Mucosa of rectum (tissue), 2 donors: ENCODE measurements at regions not wholly inside any gene's neighbourhood (a gene's known extent, or its start where the extent isn't known, plus 50 kb on each side); places are given as distances from the start of the nearest gene placed in this dataset.
A peak's percentile ranks its signal among the peaks of the same experiment; 100 is the strongest.
"Not testable (repeated sequence)": the region's sequence is repeated elsewhere in the genome, so short reads cannot be mapped to it uniquely, and the experiment has no call there.

ENCODE experiments used
- H3K27ac ChIP-seq, 2 donors: one replicate each; pipeline ENCODE4 v1.7.0; 2013; ENCODE audit warnings: inconsistent platforms in 2 of 2, low read depth in 2 of 2, low read length in 2 of 2
- H3K27me3 ChIP-seq, 2 donors: one replicate each; pipeline ENCODE4 v1.7.0; 2013; ENCODE audit warnings: low read length in 2 of 2; ENCODE audit not compliant: control insufficient read depth in 2 of 2, insufficient read depth in 2 of 2
- H3K36me3 ChIP-seq, 2 donors: one replicate each; pipeline ENCODE4 v1.7.0; 2013; ENCODE audit warnings: low read length in 2 of 2; ENCODE audit not compliant: control insufficient read depth in 2 of 2, insufficient read depth in 2 of 2
- H3K4me1 ChIP-seq, 2 donors: one replicate each; pipeline ENCODE4 v1.7.0; 2013; ENCODE audit warnings: low read length in 2 of 2, mild to moderate bottlenecking in 1 of 2; ENCODE audit not compliant: control insufficient read depth in 2 of 2, insufficient read depth in 2 of 2
- H3K4me3 ChIP-seq, 2 donors: one replicate each; pipeline ENCODE4 v1.7.0; 2013; ENCODE audit warnings: low read length in 2 of 2
- H3K9ac ChIP-seq, 2 donors: one replicate each; pipeline ENCODE4 v1.7.0; 2013; ENCODE audit warnings: low read length in 2 of 2, low read depth in 1 of 2, mild to moderate bottlenecking in 1 of 2
- H3K9me3 ChIP-seq, 2 donors: one replicate each; pipeline ENCODE4 v1.7.0; 2013; ENCODE audit warnings: low read length in 2 of 2; ENCODE audit not compliant: control insufficient read depth in 2 of 2
- donor health status: healthy.
- donor health status: Normal muscosa, but diverticular disease.

DNA sequence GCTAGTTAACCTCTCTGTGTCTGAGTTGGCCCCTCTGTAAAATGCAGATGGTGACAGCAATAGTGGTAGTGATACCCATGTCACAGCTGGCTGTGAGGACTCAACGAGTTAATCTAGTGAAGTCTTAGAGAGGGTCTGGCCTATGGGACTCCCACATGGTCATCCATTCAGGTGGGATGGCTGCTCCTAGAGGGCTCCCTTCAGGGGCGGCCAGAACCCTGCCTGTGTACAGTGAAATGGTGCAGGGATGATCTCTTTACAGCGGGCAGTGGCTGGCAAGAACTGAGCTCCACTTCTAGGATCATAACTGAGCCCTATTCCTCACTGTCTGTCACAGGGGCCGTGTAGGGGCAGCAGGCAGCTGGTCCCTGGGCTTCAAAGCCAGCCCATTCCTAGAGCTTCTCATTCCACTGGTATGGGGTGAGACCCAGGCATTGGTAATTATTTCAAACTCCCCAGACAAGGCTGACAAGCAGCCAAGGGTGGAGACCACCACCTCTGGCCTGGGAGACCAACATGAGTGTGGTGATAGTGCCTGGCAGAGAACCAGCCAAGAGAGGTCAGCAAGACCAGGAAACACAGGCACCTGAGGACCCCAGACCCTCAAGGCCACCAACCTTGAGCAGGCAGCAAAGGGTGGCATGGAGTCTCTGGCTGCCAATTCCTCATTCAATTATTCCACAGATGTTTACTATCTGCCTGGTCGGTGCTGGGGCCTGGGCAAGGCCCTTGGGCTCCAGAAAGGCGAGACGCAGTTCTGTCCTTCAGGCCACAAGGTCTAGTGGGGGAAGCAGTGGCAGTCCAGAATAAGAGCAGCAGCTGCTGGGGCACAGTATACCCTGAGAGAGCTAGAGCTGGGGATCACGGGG lies 103.4 kb downstream of the MRPL14 start:
- no peak overlapping the region for H3K4me3 ChIP-seq
- no peaks in the 10 kb centered on the region for H3K9me3 ChIP-seq
- no peaks in the 10 kb centered on the region for H3K36me3 ChIP-seq
- no peak overlapping the region for H3K27ac ChIP-seq
- no peak overlapping the region for H3K9ac ChIP-seq
- H3K4me1 ChIP-seq, result peaks cover 3 to 4% of the 10 kb centered on the region in 2 donors
- H3K27me3 ChIP-seq, result peaks cover 0 to 3% of the 10 kb centered on the region in 2 donors

DNA sequence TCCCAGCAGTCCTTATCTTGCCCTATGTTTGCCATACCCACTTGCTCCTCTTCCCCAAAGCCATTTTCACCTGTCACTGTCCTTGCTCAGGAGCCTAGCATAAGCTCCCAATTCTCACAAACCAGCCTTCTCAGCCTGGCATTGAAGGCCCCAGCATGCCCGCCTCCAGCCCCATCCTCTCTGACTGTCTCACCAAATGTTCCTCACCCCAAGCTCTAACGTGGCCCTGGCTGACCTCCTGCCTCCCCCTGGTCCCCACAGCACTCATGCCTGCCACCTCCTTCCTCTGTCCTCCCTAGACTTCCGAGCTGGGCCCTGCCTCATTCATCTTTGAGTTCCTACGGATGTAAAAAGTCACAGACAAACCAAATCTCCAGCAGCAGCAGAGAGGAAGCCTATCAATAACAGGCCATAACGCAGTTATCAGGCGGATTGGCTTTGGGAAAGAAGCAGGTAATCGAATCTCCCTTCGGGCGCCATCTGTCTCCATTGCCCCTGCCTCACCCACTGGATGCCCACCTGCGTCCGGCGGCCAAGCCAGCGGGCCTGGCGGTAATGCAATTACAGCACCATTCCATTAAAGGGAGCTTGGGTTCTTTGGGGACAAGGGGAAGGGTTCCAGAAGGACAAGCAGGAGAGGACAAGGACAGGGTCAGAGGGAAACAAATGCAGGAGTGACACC lies 104.4 kb downstream of the MRPL14 start:
- Histone ChIP-seq H3K4me1 (peaks cover 3 to 4% of the 10 kb centered on the region in 2 donors), H3K9ac (no peak overlapping the region), H3K9me3 (no peaks in the 10 kb centered on the region), H3K4me3 (no peak overlapping the region), H3K36me3 (no peaks in the 10 kb centered on the region), H3K27me3 (peaks cover 0 to 3% of the 10 kb centered on the region in 2 donors), H3K27ac (no peak overlapping the region)

DNA sequence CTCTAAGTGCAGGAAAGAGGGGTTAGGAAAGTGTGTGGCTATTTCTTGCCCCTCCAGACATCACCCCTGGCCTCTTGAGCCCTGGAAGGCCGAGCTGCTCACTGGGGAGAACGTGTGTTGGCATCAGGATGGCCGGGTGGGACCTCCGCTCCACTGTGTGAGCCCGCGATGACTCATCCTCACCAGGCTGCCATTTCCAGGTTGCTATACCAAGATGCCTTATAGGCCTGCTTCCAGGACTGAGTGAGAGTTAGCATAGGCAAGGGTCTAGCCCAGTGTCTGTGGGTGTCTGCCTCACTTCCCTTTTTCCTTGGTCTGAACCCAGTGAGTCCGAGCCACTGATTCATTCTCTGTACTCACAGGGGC lies 105.0 kb downstream of the MRPL14 start:
- H3K27ac ChIP-seq, result peak overlapping the region; percentile 16 to 37
- peaks cover 0 to 3% of the 10 kb centered on the region in 2 donors for H3K27me3 ChIP-seq
- H3K36me3 ChIP-seq, result no peaks in the 10 kb centered on the region
- no peaks in the 10 kb centered on the region for H3K9me3 ChIP-seq
- no peak overlapping the region for H3K4me3 ChIP-seq
- H3K4me1 ChIP-seq, result peaks cover 3 to 4% of the 10 kb centered on the region in 2 donors
- no peak overlapping the region for H3K9ac ChIP-seq

DNA sequence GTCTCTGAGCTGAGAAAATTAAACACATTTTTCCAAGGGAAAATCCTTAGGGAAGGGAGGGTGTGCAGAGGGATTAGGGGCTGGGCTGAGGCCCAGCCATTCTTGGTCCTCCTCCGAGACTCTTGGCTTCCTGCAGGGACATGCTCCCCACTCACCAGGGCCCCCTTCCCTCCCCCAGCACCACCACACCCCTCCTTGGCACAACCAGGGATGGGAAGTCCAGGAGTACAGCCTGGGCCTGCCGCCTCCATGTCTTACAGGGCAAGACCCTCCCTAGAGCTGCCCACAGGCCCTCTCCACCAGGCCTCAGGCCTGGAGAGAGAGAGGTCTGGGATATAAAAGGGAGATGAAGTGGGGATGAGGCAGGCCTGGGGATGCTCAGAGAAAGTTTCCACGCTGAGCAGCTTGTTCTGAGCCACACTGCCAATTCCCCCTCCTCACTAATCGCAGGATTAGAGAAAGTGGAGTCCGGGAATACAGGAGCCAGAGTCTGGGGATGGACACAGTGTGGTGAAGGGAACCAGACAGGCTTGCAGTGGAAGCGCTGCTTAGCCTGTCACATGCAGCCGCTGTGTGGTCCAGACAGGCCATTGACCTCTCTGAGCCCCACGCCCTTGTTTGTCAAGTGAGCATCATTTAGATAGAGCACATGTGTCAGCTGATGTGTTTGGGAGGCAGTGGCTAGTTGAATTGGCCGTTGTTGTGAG lies 105.5 kb downstream of the MRPL14 start:
- H3K9me3 ChIP-seq, result no peaks in the 10 kb centered on the region
- H3K27ac ChIP-seq, result peak overlapping the region; percentile 16 to 37
- H3K4me3 ChIP-seq, result no peak overlapping the region
- no peak overlapping the region for H3K9ac ChIP-seq
- peaks cover 3 to 4% of the 10 kb centered on the region in 2 donors for H3K4me1 ChIP-seq
- H3K27me3 ChIP-seq, result peaks cover 0 to 3% of the 10 kb centered on the region in 2 donors
- no peaks in the 10 kb centered on the region for H3K36me3 ChIP-seq

DNA sequence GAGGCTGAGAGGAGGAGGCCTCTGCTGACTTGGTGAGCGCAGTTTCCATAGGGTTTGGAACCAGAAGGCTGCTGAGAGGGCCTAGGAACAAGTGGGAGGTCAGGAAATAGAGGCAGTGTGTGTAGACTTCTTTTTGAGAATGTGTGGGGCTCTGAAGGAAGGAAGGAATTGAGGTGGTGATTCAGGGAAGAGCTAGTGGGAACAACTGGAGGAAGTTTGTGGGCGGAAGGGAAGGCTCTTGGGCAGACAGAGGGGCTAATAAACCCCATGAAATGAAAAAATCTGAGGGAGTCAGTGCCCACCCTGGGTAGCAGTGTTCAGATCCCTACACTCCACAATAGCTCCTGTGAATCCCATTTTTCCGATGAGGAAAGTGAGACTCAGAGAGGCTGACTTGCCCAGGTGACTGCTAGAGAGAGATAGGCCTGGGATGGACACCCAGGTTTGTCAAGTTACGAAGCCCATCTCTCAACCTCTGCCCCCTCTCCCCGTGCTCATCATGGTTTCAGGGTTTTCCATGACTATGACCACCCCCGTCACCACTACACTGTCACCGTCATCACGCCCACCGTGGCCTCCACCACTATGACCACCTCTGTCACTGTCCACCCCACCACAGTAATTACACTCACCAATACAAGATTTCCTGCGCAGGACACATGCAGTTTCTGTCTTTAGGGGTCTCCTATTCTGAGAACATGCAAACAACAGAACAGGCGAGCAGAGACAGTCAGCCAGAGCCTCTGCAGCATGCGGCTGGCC lies 106.4 kb downstream of the MRPL14 start:
- Histone ChIP-seq H3K9ac (no peak overlapping the region), H3K36me3 (no peaks in the 10 kb centered on the region), H3K4me3 (no peak overlapping the region), H3K27me3 (peaks cover 0 to 3% of the 10 kb centered on the region in 2 donors), H3K27ac (no peak overlapping the region), H3K9me3 (no peaks in the 10 kb centered on the region), H3K4me1 (peaks cover 3 to 4% of the 10 kb centered on the region in 2 donors)

DNA sequence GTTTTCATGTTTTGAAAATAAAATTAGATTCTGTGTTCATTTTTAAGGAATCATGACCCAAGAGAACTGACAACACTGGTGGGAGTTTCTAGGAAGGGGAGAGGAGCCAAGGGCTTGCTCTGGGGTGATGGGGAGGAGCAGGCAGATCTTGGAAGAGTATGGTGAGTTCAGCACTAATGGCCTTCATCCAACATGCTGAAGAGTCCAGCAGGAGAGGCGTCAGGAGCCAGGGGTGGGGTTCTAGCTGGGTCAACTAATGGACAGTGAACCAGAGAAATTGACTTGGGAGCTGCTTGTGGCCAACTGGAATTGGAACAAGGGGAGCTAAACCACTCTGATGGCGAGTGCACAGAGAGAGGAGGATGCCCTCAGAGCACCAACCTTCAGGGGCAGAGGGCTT lies 107.1 kb downstream of the MRPL14 start:
- peaks cover 3 to 4% of the 10 kb centered on the region in 2 donors for H3K4me1 ChIP-seq
- no peaks in the 10 kb centered on the region for H3K36me3 ChIP-seq
- no peak overlapping the region for H3K27ac ChIP-seq
- no peak overlapping the region for H3K9ac ChIP-seq
- peaks cover 0 to under 1% of the 10 kb centered on the region in 2 donors for H3K27me3 ChIP-seq
- no peak overlapping the region for H3K4me3 ChIP-seq
- H3K9me3 ChIP-seq, result no peaks in the 10 kb centered on the region

DNA sequence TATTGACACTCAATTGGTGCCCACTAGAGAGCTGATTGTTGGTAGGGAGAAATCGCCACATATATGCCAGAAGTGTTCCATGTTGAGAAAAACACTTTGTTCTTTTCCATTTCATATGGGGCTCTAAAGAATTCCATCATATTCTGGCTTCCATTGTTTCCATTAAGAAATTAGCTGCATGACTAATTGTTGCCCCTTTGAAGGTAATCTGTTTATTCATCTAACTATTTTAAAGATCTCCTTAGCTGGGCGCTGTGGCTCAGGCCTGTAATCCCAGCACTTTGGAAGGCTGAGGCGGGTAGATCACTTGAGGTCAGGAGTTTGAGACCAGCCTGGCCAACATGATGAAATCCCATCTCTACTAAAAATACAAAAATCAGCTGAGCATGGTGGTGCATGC lies 109.9 kb downstream of the MRPL14 start:
- not testable (repeated sequence) for H3K9me3 ChIP-seq, H3K4me1 ChIP-seq, H3K9ac ChIP-seq, H3K27ac ChIP-seq, H3K4me3 ChIP-seq, H3K36me3 ChIP-seq, H3K27me3 ChIP-seq

DNA sequence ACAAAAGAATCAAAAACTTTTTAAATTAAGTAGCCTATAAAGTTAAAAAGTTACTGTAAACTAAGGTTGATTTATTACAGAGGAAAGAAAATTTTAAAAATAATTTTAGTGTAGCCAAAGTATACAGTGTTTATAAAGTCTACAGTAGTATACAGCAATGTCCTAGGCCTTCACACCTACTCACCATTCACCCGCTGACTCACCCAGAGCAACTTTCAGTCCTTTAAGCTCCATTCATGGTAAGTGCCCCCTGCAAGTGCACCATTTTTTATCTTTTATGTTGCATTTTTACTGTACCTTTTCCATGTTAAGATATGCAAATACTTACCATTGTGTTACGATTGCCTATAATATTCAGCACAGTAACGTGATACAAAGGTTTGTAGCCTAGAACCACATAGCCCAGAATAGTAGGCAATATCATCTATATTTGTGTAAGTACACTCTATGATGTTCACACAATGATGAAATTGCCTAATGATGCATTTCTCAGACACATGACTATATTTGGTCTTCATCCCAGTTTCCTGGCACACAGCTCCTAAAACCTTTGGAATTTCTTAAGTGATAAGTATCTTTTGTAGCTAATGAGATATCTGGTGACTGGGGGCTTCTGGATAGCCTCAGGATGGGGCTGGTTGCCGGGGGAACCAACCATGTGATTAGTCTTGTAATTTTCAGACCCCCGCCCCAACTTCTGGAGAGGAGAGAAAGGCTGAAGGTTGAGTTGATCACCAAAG lies 111.0 kb downstream of the MRPL14 start:
- H3K27me3 ChIP-seq, result no peaks in the 10 kb centered on the region
- no peak overlapping the region for H3K4me3 ChIP-seq
- no peak overlapping the region for H3K27ac ChIP-seq

DNA sequence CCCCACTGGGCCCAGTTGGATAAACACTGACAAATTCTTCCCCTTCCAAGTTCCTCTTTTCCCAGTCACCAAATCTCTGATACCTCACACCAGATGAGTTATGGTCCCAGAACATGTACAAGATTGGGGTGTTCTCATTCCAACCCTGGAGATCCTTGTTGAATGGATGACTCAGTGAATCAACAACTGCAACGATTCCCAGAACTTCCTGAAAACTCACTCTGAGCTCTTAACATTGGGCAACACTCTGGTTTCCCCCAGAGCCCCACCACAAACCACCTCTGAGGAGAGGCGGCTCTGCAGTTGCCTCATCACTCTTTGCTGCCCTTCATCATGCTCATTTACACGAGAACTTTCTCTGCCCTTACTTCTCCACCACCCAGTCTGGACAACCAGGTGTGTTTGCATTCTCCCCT lies 115.2 kb downstream of the MRPL14 start:
- Histone ChIP-seq H3K4me3 (no peak overlapping the region), H3K27ac (no peak overlapping the region), H3K27me3 (no peaks in the 10 kb centered on the region), H3K9ac (no peak overlapping the region), H3K4me1 (peaks cover 0 to 2% of the 10 kb centered on the region in 2 donors), H3K9me3 (no peaks in the 10 kb centered on the region), H3K36me3 (no peaks in the 10 kb centered on the region)

More for the DNA sequence above, 111.0 kb downstream of the MRPL14 start:
- no peak overlapping the region for H3K9ac ChIP-seq
- H3K36me3 ChIP-seq, result no peaks in the 10 kb centered on the region
- no peaks in the 10 kb centered on the region for H3K9me3 ChIP-seq
- peaks cover under 1 to 2% of the 10 kb centered on the region in 2 donors for H3K4me1 ChIP-seq
